ENCODE measurements at regions not wholly inside any gene's neighbourhood (a gene's known extent, or its start where the extent isn't known, plus 50 kb on each side); places are given as distances from the start of the nearest gene placed in this dataset.

DNA sequence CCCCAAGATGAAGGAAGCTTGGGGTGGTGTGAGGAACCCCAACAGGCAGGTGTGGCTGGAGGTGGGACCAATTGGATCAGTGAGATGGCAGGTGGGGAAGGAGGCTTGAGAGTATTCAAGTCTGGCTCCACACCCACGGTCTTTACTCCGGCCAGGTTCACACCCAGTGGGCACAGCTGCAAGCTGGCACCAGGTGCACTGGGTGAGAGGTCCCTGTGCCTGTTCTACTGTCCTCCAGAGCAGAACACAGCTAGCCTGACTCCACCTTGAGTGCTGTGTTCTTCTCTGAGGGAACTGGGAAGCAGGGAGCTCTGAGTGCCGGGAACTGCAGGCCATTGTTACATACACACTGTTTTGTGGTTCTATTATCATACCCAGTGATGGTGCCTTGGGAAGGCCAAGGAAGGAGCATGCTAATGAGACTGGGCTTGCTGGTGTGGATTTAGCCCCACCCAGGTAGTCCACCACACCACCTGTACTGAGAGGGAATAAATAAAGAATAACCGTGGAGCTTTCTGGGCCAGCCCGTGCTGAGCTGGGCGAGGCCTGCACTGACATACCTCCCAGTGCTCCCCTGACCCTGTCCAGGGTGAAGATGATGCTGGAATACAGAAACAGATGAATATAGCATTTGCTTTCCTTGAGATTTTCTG, 93.4 kb downstream of the ABHD5 start:
- DNase-seq = no peak

DNA sequence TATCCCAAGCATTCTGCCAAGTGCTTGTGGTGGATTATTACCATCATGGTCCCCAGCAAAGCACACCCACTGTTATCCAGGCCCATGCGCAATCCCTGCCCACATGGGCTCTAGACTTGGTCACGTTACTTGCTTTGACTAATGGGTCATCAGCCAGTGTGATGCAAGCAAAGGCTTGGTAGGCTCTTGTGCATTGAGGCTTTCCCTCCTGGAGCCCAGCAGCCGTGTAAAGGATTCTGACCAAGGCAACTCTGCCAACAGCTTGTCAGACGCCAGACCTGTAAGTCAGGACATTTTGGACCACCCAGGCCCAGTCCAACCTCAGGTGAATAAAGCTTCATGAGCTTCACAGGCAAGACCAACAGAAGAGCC, 93.9 kb downstream of the ABHD5 start:
- DNase-seq = no peak

DNA sequence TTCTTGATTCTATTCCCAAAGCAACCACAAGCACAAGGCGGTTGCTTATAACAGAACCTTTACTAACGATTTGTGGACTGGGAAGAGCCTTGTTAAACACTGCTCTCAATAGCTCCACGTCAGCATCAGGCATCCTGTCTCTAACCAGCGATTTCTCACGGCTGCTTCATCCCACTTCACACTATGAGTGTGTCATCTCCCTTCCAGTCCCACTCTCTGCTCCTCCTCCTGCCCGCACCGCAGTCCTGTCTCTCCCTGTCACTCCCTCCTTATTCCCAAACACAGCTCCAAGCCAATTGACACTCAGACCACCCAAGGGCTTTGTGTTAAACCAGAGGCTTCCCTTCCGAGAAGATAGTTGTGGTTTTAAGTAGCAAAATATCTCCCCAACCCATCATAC, 94.8 kb downstream of the ABHD5 start:
- peak in 2 of 56 donors; percentile 10 to 13 for DNase-seq

- DNase-seq = no peak
Observed at GRCh38 chr3:43786102-43786501, 95.4 kb downstream of the ABHD5 start.

DNA sequence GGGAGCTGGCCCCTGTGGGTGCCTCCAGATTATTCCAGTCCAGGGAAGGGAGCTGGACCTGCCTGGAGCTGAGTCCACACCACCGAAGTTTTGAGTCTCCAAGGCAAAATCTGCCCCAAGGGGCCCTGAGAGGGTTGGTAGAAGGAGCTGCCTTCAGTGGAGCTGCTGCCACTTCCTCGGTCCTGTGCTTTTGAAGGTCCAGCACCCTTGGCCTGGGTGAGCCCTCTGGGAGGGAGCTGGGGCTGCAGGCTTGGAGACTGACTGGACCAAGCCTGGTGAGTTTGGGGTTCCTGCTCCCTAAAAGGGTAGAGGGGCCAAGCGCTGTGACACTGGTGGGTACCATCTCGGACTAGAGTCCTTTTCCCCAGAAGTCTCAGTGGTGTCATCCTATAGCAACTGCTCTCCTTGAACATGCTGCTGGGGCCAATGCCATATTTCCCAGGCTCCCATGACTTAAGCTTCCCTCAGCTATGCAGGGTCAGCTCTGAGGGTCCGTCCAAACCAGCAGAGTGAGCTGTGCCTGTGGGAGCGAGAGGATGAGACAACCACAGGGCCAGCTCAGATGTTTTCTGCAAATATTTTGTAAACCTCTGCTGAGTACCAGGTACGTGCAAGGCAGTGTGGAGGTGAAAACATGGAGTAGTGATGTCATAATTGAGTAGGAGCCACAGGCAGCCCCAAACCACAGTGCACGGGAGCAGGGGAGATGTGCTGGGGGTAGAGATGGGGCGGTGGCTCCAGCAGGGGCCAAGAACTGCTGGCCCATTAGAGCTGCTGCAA, 96.0 kb downstream of the ABHD5 start:
- no peak for DNase-seq

DNA sequence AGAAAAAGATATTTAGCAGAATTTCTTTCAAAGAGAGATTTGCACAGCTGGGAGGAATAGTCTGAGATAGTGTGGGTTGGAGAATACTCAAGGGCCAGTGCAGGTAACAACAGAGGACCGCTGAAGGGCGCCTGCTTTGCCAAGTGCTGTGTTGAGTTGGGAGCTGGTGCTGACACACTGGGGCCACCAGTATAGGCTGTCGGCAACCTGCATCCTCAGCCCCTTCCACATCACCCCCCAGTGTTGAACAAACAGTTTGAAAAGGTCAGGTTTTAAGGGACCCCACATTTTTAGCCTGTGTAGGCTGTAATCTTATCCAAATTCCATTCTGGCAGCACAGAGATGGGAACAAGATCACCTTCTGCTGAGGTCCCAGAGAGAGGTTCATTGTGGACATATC, 96.6 kb downstream of the ABHD5 start:
- no peak for DNase-seq

DNA sequence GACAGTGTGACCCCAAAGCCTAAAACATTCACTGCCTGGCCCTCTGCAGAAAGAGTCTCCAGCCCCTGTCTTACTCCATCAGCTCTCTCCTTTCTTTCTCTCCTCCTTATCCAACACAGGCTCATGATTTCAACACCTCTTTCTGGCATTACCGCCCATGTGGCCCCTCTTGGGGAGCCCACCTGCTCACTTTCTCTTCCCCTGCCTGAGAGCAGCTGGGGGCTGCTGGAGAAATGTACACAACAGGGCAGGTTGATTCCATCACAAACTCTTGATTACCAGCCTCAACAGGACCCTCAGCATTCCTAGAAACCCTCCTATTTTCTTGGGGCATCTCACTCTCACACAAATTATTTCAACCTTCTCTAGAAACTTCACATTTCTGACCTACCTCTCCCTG, 98.3 kb downstream of the ABHD5 start:
- DNase-seq = no peak

DNA sequence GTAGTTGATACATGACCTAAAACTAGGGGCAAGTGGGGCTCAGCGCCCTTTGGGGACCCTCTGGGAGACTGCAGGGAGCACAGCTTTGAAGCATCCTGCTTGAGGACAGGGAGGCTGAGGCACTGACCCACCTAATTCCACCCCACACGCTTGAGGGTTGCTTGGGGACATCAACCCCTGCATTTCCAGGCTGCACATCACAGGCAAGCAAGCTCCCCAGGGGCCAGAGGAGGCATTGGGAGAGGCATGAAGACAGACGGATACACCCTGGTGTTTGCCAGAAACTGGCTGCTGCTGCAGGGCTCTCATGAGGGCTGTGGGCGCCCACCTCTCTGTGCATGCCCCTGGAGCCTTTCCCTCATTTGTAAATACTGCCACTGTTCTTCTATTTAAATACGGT, 99.3 kb downstream of the ABHD5 start:
- no peak for DNase-seq

- DNase-seq = no peak
Observed at GRCh38 chr3:43790476-43790875, 99.7 kb downstream of the ABHD5 start.

GRCh38 chr3:43791246-43791645, 100.5 kb downstream of the ABHD5 start:
- no peak for DNase-seq

DNA sequence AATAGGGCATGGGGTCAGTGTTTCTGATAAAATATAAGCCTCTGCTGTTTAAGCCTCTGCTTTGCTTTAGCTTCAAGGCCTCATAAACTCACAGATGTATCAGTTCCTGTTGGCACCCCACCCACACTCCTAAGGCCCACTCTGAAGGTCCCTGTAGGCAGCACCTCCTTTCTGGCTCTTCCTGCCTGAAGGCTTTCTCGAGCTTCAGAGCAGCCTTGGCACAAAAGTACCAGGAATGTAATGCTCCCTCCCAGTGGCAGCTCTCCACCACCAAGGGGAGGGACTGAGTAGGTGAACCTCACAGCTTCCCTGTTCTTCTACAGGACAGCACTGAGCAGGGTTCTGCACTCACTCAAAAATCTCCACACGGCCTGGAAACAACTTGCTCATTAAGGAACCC, 102.2 kb downstream of the ABHD5 start:
- DNase-seq = no peak

- no peak for DNase-seq
Observed at GRCh38 chr3:43793648-43794372, 103.1 kb downstream of the ABHD5 start.

DNA sequence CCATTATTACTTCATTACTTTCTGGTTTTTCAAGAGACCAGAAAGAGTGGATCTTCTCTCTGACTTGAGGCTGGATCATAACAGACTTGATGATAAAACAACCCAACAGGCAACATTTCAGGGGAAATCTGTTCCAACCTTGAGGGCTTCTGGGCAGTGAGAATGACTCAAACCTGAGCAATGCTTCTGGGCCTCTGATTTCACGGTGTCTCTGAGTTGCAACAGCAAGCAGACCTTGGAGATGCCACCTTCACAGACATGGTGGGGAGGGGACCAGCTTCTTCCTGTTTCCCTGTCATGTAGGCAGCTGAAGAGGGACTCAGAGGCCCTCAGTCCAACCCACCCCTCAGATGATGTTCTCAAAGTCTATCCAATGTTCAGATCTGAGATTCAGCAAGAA, 104.0 kb downstream of the ABHD5 start:
- no peak for DNase-seq

DNA sequence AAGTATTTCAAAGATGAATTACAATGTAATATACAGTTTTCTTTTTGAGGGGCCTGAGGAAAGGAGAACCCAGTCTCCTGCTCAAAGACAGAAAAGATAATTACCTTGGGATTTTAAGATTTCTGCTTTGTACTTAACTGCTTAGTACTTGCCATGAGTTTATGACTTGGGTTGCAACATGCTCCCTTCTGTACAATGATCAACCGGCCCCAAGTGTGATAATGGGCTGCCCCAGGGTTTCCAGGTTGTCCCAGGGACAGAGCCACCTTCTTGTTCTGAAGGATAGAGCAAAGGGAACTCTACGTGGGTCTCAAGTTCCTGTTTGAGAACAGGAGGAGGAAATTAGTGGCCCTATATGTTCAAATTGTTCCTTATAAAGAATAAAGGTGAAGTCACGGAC, 104.8 kb downstream of the ABHD5 start:
- no peak for DNase-seq

DNA sequence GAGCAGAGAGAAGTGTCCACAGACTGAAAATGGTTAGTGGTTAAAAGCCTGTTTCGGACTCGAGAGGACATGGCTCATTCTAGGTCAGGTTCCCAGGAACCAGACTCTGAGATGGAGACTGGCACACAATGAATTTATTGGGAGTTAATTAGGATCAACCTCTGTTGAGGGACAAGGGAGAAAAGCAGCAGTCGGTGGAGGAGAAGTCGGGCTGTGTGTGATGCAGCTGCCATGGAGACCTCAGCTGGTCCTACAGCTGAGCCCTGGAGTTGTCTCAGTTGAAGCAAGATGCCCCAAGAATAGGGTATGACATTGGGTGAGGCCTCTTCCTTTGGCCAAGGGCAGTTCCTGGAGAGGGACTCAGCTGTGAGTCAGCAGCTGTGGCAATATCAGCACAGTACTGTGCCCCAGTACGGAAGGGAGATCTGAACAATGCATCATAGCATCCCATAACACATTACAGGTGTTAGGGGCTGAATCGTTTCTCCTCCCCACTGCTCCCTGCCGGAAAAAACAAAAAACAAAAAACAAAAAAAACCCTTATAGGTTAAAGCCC, 105.4 kb downstream of the ABHD5 start:
- DNase-seq = no peak

- DNase-seq = no peak
Observed at GRCh38 chr3:43797794-43798193, 107.1 kb downstream of the ABHD5 start.

DNA sequence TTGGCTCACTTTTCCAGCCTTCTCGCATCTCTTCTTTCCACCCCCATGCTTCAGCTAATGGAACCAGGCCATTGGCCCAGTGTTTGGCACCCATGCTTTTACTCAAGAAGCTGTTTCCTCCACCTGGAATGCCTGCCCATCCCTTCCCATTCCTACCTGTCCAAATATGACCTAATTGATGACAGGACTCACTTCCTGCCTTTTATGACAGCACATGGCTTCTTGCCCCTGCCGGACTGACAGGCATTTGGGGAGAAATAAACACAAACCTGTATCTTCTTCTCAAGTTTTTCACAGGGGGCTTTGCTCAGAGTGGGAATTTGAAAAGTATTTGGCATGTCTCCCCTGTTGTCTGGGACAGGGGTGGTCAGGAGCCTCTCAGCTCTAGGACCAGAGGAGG, 120.1 kb downstream of the ABHD5 start:
- no peak for DNase-seq

- DNase-seq = no peak
Observed at GRCh38 chr3:43814461-43814860, 123.7 kb downstream of the ABHD5 start.

DNA sequence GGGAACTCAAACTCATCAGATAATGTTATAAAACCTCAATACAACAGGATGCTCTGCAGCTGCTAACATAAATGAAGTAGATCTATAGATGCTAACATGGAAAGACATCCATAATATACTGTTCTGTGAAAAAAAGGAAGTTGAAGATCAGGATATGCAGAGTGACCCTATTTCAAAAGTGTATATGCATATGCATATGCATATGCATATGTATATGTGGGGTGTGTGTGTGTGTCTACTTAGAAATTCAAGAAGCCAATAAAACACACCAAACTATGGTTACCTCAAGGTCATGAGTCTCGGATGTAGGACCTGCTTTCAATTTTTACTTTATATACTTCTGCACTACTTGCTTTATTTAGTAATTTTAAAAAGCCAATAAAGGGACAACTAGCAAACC, 125.6 kb downstream of the ABHD5 start:
- no peak for DNase-seq

- no peak for DNase-seq
Observed at GRCh38 chr3:43817064-43817463, 126.3 kb downstream of the ABHD5 start.

DNA sequence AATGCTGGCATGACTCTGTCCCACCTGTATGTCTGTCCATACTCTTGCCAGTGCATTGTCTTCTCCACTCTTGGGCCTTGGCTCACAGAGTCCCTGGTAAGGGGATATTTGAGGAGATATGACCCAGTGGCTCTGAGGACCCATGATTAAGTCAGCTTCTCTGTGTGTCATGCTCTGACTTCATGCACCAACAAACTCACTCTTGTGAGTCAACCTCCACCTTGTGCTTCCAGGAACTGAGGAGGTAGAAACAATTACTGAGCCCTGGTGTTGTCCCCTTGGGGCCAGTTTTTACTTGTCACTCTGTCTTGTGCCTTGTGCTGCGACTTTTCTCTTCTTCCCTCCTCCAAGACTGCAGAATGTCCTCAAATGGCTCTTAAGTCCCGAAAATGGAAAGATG, 127.1 kb downstream of the ABHD5 start:
- no peak for DNase-seq

- DNase-seq = no peak
Observed at GRCh38 chr3:43818229-43818628, 127.5 kb downstream of the ABHD5 start.
